Smooth muscle cell (in vitro differentiated cells): ENCODE measurements at regions not wholly inside any gene's neighbourhood (a gene's known extent, or its start where the extent isn't known, plus 50 kb on each side); places are given as distances from the start of the nearest gene placed in this dataset.

Source experiments
- DNase-seq: peaks from one replicate; lab custom pipeline; 2025; ENCODE audit not compliant: unreplicated experiment; lab: John Stamatoyannopoulos, UW
- H2AFZ ChIP-seq: fragments of 200-600 bp; sonication (generic); 2 replicates; pipeline ENCODE4 v1.6.0; 2016; ENCODE audit warnings: antibody characterized with exemption, low read depth, mild to moderate bottlenecking
- H3F3A ChIP-seq: fragments of 200-600 bp; sonication (generic); 2 replicates; pipeline ENCODE4 v1.6.0; 2017; ENCODE audit warnings: antibody characterized with exemption, low read depth
- H3K27ac ChIP-seq: fragments of 200-600 bp; sonication (generic); 2 replicates; pipeline ENCODE4 v1.5.1; 2016; ENCODE audit warnings: low read depth, mild to moderate bottlenecking
- H3K27me3 ChIP-seq: fragments of 200-600 bp; sonication (generic); 2 replicates; pipeline ENCODE4 v1.6.1; 2016; ENCODE audit warnings: low read depth, mild to moderate bottlenecking
- H3K36me3 ChIP-seq: fragments of 200-600 bp; sonication (generic); 2 replicates; pipeline ENCODE4 v1.5.1; 2016; ENCODE audit warnings: low read depth
- H3K4me1 ChIP-seq: fragments of 200-600 bp; sonication (generic); 2 replicates; pipeline ENCODE4 v1.5.1; 2016; ENCODE audit warnings: low read depth
- H3K4me2 ChIP-seq: fragments of 200-600 bp; sonication (generic); 2 replicates; pipeline ENCODE4 v1.6.0; 2016; ENCODE audit warnings: mild to moderate bottlenecking
- H3K4me3 ChIP-seq: fragments of 200-600 bp; sonication (generic); 2 replicates; pipeline ENCODE4 v1.5.1; 2016; ENCODE audit warnings: mild to moderate bottlenecking
- H3K79me2 ChIP-seq: fragments of 200-600 bp; sonication (generic); 2 replicates; pipeline ENCODE4 v1.6.0; 2016; ENCODE audit warnings: low read depth, mild to moderate bottlenecking
- H3K9ac ChIP-seq: fragments of 200-600 bp; sonication (generic); 2 replicates; pipeline ENCODE4 v1.6.0; 2016; ENCODE audit warnings: low read depth
- H3K9me3 ChIP-seq: fragments of 200-600 bp; sonication (generic); replicated peaks from 2 replicates; pipeline ENCODE4 v1.5.1; 2016; ENCODE audit warnings: low read depth
- H4K20me1 ChIP-seq: fragments of 200-600 bp; sonication (generic); 2 replicates; pipeline ENCODE4 v1.6.0; 2016; ENCODE audit warnings: low read depth
- CTCF ChIP-seq: fragments of 200-600 bp; sonication (generic); IDR thresholded peaks from 2 replicates; pipeline ENCODE4 v1.5.1; 2017; ENCODE audit warnings: borderline replicate concordance, mild to moderate bottlenecking, antibody characterized with exemption; ENCODE audit not compliant: insufficient read depth, poor library complexity, severe bottlenecking
- WGBS: methylation state at CpG from one replicate; pipeline ENCODE4 v1.1.7; 2016; ENCODE audit warnings: low lambda C conversion rate; 5-methylcytosine and 5-hydroxymethylcytosine counted together

- Histone ChIP-seq H3F3A (no peaks in the 10 kb centered on the region), H3K4me3 (no peak overlapping the region), H3K9me3 (no peaks in the 10 kb centered on the region), H3K27me3 (no peaks in the 10 kb centered on the region), H2AFZ (peak overlapping the region; percentile 57), H3K27ac (no peak overlapping the region), H3K79me2 (no peaks in the 10 kb centered on the region), H3K4me1 (no peaks in the 10 kb centered on the region), H4K20me1 (no peaks in the 10 kb centered on the region), H3K9ac (no peak overlapping the region), H3K36me3 (no peaks in the 10 kb centered on the region), H3K4me2 (no peak overlapping the region)
- no peak for DNase-seq
- no peak for TF ChIP-seq CTCF
Measured at GRCh38 chr4:117514391-117515175, 429.2 kb upstream of the TRAM1L1 start.

- Histone ChIP-seq H3K4me3 (no peak overlapping the region), H2AFZ (no peak overlapping the region), H3K9ac (no peak overlapping the region), H3K4me1 (no peaks in the 10 kb centered on the region), H4K20me1 (no peaks in the 10 kb centered on the region), H3K27ac (no peak overlapping the region), H3F3A (no peaks in the 10 kb centered on the region), H3K4me2 (no peak overlapping the region), H3K9me3 (no peaks in the 10 kb centered on the region), H3K79me2 (no peaks in the 10 kb centered on the region), H3K27me3 (no peaks in the 10 kb centered on the region), H3K36me3 (no peaks in the 10 kb centered on the region)
- DNase-seq: no peak
- no peak for TF ChIP-seq CTCF
- 92% methylated on average over 2 of the region's 2 CpGs for whole genome bisulfite sequencing
Measured at GRCh38 chr4:117515921-117516320, 430.5 kb upstream of the TRAM1L1 start.

GRCh38 chr4:117527601-117528000, 442.2 kb upstream of the TRAM1L1 start:
- WGBS: 88% methylated on average over 1 of the region's 1 CpG

More at GRCh38 chr4:117527601-117528000, 442.2 kb upstream of the TRAM1L1 start:
- no peaks in the 10 kb centered on the region for H3F3A ChIP-seq
- H3K79me2 ChIP-seq: no peaks in the 10 kb centered on the region
- no peaks in the 10 kb centered on the region for H3K4me1 ChIP-seq
- no peaks in the 10 kb centered on the region for H3K9me3 ChIP-seq
- H3K4me2 ChIP-seq: no peak overlapping the region
- no peak for DNase-seq
- no peaks in the 10 kb centered on the region for H4K20me1 ChIP-seq
- H3K36me3 ChIP-seq: no peaks in the 10 kb centered on the region
- no peaks in the 10 kb centered on the region for H3K27me3 ChIP-seq
- H3K27ac ChIP-seq: no peak overlapping the region
- H3K4me3 ChIP-seq: no peak overlapping the region
- TF ChIP-seq CTCF: no peak
- no peak overlapping the region for H3K9ac ChIP-seq
- H2AFZ ChIP-seq: no peak overlapping the region
